Kidney (tissue), 13 donors: ENCODE measurements at regions not wholly inside any gene's neighbourhood (a gene's known extent, or its start where the extent isn't known, plus 50 kb on each side); places are given as distances from the start of the nearest gene placed in this dataset.

Experiments used
- DNase-seq, 5 donors: peaks; one replicate each; pipeline ENCODE4 v3.0.0-alpha.2; 2013 to 2020
- FAIRE-seq: peaks from 2 replicates; lab custom pipeline; 2012; peaks lifted over from hg19 to GRCh38; lab: Jason Lieb, UNC
- H3K27ac ChIP-seq, 2 donors: one replicate each; pipeline ENCODE4 v1.7.0; 2013; ENCODE audit warnings: low read depth in 2 of 2, low read length in 2 of 2, inconsistent platforms in 1 of 2
- H3K27me3 ChIP-seq: one replicate; pipeline ENCODE4 v1.7.1; 2013; ENCODE audit warnings: low read length, inconsistent platforms; ENCODE audit not compliant: control insufficient read depth, insufficient read depth
- H3K36me3 ChIP-seq, 3 donors: one replicate each; pipeline versions ENCODE4 v1.7.0 to v1.7.1; 2013; ENCODE audit warnings: low read length in 3 of 3, control low read depth in 1 of 3, inconsistent platforms in 1 of 3; ENCODE audit not compliant: insufficient read depth in 3 of 3, control insufficient read depth in 2 of 3
- H3K4me1 ChIP-seq, 3 donors: one replicate each; pipeline versions ENCODE4 v1.7.0 to v1.7.1; 2013; ENCODE audit warnings: low read length in 3 of 3, inconsistent platforms in 1 of 3, low read depth in 1 of 3; ENCODE audit not compliant: control insufficient read depth in 2 of 3, insufficient read depth in 2 of 3
- H3K4me3 ChIP-seq, 3 donors: one replicate each; pipeline versions ENCODE4 v1.7.0 to v1.8.1; 2013; ENCODE audit warnings: low read length in 3 of 3, control low read depth in 1 of 3, inconsistent platforms in 1 of 3
- H3K9ac ChIP-seq, 3 donors: one replicate each; pipeline versions ENCODE4 v1.7.0 to v1.7.1; 2013; ENCODE audit warnings: low read length in 3 of 3, control low read depth in 1 of 3, inconsistent platforms in 1 of 3
- H3K9me3 ChIP-seq, 3 donors: one replicate each; pipeline versions ENCODE4 v1.7.0 to v1.7.1; 2013; ENCODE audit warnings: low read length in 3 of 3, control low read depth in 1 of 3, inconsistent platforms in 1 of 3; ENCODE audit not compliant: control insufficient read depth in 2 of 3, insufficient read depth in 1 of 3
- CTCF ChIP-seq: IDR thresholded peaks from 3 replicates; pipeline ENCODE4 v1.5.1; 2012; ENCODE audit warnings: mild to moderate bottlenecking, moderate library complexity, borderline replicate concordance; ENCODE audit not compliant: insufficient read depth; ENCODE audit errors: extremely low read depth
- intact Hi-C: fragments of 100-400 bp; cut with DNase I; formaldehyde crosslinking; loops from one replicate; pipeline ENCODE4 v1.11.1; 2022
- donor health status: control.
- donor health status: control.
- donor health status: control.
- donor health status: control.
- donor health status: control.
- donor health status: DM: yes; HTN: yes; CAD: no.
- donor health status: Normal renal cell carcinoma (clear cell type).

DNA sequence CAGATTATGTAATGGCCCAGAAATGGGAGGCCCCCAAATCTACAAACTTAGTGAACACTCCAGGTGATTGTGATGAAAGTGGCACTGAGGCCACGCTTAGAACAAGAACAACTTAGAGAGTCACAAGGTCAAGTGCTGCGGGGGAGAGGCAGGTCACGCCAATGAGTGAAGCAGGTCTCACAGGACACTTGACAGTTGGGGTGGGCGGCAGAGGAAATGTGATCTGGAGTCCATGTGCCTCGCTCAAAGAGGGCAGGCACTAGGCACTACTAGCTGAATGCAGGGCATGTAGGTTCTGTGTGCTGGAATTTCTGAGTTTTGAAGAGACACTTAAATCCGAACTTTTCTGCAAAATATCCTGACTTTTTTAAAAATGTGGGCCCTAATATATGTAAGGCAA is 193.2 kb upstream of the RORB start:
- H3K36me3 ChIP-seq = no peaks in the 10 kb centered on the region
- no peak overlapping the region for H3K9ac ChIP-seq
- TF ChIP-seq CTCF = no peak
- H3K9me3 ChIP-seq = no peaks in the 10 kb centered on the region
- no peak overlapping the region for H3K4me3 ChIP-seq
- FAIRE-seq (no peak), DNase-seq (peak in 4 of 5 donors; percentile 18 to 39 (median 32))
- H3K27ac ChIP-seq = no peak overlapping the region
- intact Hi-C loops = no loop called here
- no peaks in the 10 kb centered on the region for H3K27me3 ChIP-seq
- no peaks in the 10 kb centered on the region for H3K4me1 ChIP-seq

GRCh38 chr9:74304598-74304997 is 192.5 kb upstream of the RORB start:
- H3K27me3 ChIP-seq = no peaks in the 10 kb centered on the region
- H3K9me3 ChIP-seq = no peaks in the 10 kb centered on the region
- TF ChIP-seq CTCF = no peak
- H3K4me1 ChIP-seq = no peaks in the 10 kb centered on the region
- FAIRE-seq (no peak), DNase-seq (no peak)
- no peak overlapping the region for H3K4me3 ChIP-seq
- intact Hi-C loops = no loop called here
- no peaks in the 10 kb centered on the region for H3K36me3 ChIP-seq
- H3K9ac ChIP-seq = no peak overlapping the region
- H3K27ac ChIP-seq = no peak overlapping the region

GRCh38 chr9:74309654-74310053 is 187.5 kb upstream of the RORB start:
- no peaks in the 10 kb centered on the region for H3K36me3 ChIP-seq
- H3K9me3 ChIP-seq = peaks cover 0 to 2% (median 0%) of the 10 kb centered on the region in 3 donors
- H3K9ac ChIP-seq = no peak overlapping the region
- no peak overlapping the region for H3K27ac ChIP-seq
- FAIRE-seq = no peak
- H3K4me3 ChIP-seq = no peak overlapping the region
- no peaks in the 10 kb centered on the region for H3K4me1 ChIP-seq
- intact Hi-C loops = no loop called here
- no peaks in the 10 kb centered on the region for H3K27me3 ChIP-seq
- DNase-seq = no peak
- no peak for TF ChIP-seq CTCF

DNA sequence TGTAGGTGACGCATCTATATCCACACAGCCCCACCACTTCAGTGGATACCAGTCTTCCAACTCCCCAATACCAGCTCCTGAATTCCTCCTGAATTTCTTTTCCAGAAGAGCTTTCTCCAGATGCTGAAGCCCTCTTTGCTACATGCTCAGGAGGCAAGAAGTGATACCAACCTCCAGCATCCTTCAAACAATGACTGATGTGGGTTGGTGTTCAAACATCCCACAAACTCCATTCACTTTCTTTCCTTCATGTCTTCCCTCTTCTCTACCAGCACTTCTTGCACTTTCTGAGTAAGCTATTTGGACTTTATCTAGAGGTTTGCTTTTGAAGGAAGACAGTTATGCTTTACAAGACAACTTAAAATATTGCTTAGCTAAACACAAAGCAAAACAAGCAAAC is 179.9 kb upstream of the RORB start:
- H3K4me1 ChIP-seq = no peaks in the 10 kb centered on the region
- H3K27me3 ChIP-seq = no peaks in the 10 kb centered on the region
- H3K4me3 ChIP-seq = no peak overlapping the region
- DNase-seq (no peak), FAIRE-seq (no peak)
- no peak for TF ChIP-seq CTCF
- H3K27ac ChIP-seq = no peak overlapping the region
- no peaks in the 10 kb centered on the region for H3K9me3 ChIP-seq
- H3K36me3 ChIP-seq = no peaks in the 10 kb centered on the region
- H3K9ac ChIP-seq = no peak overlapping the region
- intact Hi-C loops = no loop called here
